ENCODE measurements at regions not wholly inside any gene's neighbourhood (a gene's known extent, or its start where the extent isn't known, plus 50 kb on each side); places are given as distances from the start of the nearest gene placed in this dataset.

GRCh38 chr6:3619201-3619600 is 132.3 kb downstream of the PXDC1 start:
- TF ChIP-seq CTCF (IDR thresholded peaks at IDR 0.05) (no peak), POLR2A (IDR thresholded peaks at IDR 0.05) (no peak), POLR2AphosphoS5 (IDR thresholded peaks at IDR 0.05; ENCODE audit: insufficient read depth in 1 of 2, low read depth in 1 of 2) (no peak)
